ENCODE measurements at regions not wholly inside any gene's neighbourhood (a gene's known extent, or its start where the extent isn't known, plus 50 kb on each side); places are given as distances from the start of the nearest gene placed in this dataset.

GRCh38 chr10:131406676-131407392 lies 95.3 kb upstream of the TCERG1L start:
- H3K4me3 ChIP-seq = no peak overlapping the region
- no peak for TF ChIP-seq CTCF (IDR thresholded peaks at IDR 0.05)
- H3K27ac ChIP-seq = no peak overlapping the region
- no peak for DNase-seq (ENCODE audit: low spot score)

- H3K4me3 ChIP-seq = no peak overlapping the region
- no peak overlapping the region for H3K27ac ChIP-seq
- TF ChIP-seq CTCF (IDR thresholded peaks at IDR 0.05) = no peak
- DNase-seq (ENCODE audit: low spot score) = no peak
Observed at GRCh38 chr10:131418681-131419080, 107.2 kb upstream of the TCERG1L start.

GRCh38 chr10:131419797-131420196 lies 108.3 kb upstream of the TCERG1L start:
- Histone ChIP-seq H3K27ac (no peak overlapping the region), H3K4me3 (no peak overlapping the region)
- DNase-seq (ENCODE audit: low spot score) = no peak
- no peak for TF ChIP-seq CTCF (IDR thresholded peaks at IDR 0.05)

GRCh38 chr10:131420867-131421266 lies 109.3 kb upstream of the TCERG1L start:
- no peak for DNase-seq (ENCODE audit: low spot score)
- TF ChIP-seq CTCF (IDR thresholded peaks at IDR 0.05) = no peak
- H3K27ac ChIP-seq = no peak overlapping the region
- H3K4me3 ChIP-seq = no peak overlapping the region

- no peak for TF ChIP-seq CTCF (IDR thresholded peaks at IDR 0.05)
- Histone ChIP-seq H3K27ac (no peak overlapping the region), H3K4me3 (no peak overlapping the region)
- DNase-seq (ENCODE audit: low spot score) = no peak
Observed at GRCh38 chr10:131421381-131421780, 109.9 kb upstream of the TCERG1L start.

GRCh38 chr10:131422731-131423130 lies 111.2 kb upstream of the TCERG1L start:
- Histone ChIP-seq H3K27ac (no peak overlapping the region), H3K4me3 (no peak overlapping the region)
- TF ChIP-seq CTCF (IDR thresholded peaks at IDR 0.05) = no peak
- DNase-seq (ENCODE audit: low spot score) = no peak

GRCh38 chr10:131424053-131424452 lies 112.5 kb upstream of the TCERG1L start:
- no peak for TF ChIP-seq CTCF (IDR thresholded peaks at IDR 0.05)
- Histone ChIP-seq H3K27ac (no peak overlapping the region), H3K4me3 (no peak overlapping the region)
- no peak for DNase-seq (ENCODE audit: low spot score)
